ENCODE measurements at regions not wholly inside any gene's neighbourhood (a gene's known extent, or its start where the extent isn't known, plus 50 kb on each side); places are given as distances from the start of the nearest gene placed in this dataset.

DNA sequence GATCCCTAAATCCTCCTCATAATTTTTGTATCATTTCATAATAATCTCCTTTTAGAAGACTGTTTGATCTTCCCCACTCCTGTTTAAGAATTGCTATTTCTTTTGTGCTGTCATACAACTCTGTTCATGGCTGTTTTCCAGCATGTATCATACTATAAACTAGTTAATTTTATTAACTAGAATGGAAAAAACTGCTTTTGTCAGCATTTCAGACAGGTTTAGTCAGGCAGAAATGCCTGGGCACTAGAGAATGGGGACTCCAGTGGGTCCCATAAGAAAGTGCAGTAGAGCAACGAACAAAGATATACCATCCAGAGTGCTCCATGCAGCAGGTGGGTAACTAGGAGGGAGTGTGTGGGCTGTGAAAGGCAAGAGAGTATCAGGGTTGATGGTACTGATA is 523.9 kb downstream of the PLOD2 start:
- no peak overlapping the region for H4K8ac ChIP-seq (ENCODE audit: low read length)
- H4K91ac ChIP-seq (ENCODE audit: low read length), result no peak overlapping the region
- 86% methylated on average over 1 of the region's 1 CpG for WGBS
- no peak for DNase-seq
- H3K4me1 ChIP-seq (ENCODE audit: control insufficient read depth, insufficient read depth, low read depth, low read length), result no peaks in the 10 kb centered on the region
- H2AK5ac ChIP-seq (ENCODE audit: low read length, severe bottlenecking), result no peak overlapping the region
- H3K4ac ChIP-seq (ENCODE audit: low read depth in 1 of 2, low read length in 2 of 2), result no peak overlapping the region
- H3K23ac ChIP-seq (ENCODE audit: low read length in 2 of 2), result no peak overlapping the region
- no peaks in the 10 kb centered on the region for H3K36me3 ChIP-seq (ENCODE audit: control insufficient read depth in 1 of 2, insufficient read depth in 2 of 2, low read depth in 1 of 2, low read length in 2 of 2)
- no peak overlapping the region for H2BK5ac ChIP-seq (ENCODE audit: low read depth, low read length, poor library complexity, severe bottlenecking)
- no peak overlapping the region for H2BK15ac ChIP-seq (ENCODE audit: low read depth, poor library complexity, severe bottlenecking)
- no peak overlapping the region for H3K14ac ChIP-seq (ENCODE audit: low read length in 2 of 2)
- no peaks in the 10 kb centered on the region for H3K79me1 ChIP-seq (replicated peaks; ENCODE audit: low read length, poor library complexity, severe bottlenecking)
- no peak overlapping the region for H2BK12ac ChIP-seq (ENCODE audit: low read length in 2 of 2)
- no peak overlapping the region for H3K9ac ChIP-seq (ENCODE audit: low read length)
- no peak overlapping the region for H3K4me3 ChIP-seq (ENCODE audit: insufficient read depth in 1 of 2, low read depth in 1 of 2, low read length in 2 of 2)
- no peak overlapping the region for H3K18ac ChIP-seq (ENCODE audit: low read depth in 1 of 2, low read length in 2 of 2)
- no peaks in the 10 kb centered on the region for H3K27me3 ChIP-seq (ENCODE audit: control insufficient read depth in 1 of 2, insufficient read depth in 1 of 2, low read length in 2 of 2)
- H3K27ac ChIP-seq (ENCODE audit: low read length, poor library complexity, severe bottlenecking), result no peak overlapping the region
- no peak overlapping the region for H2BK120ac ChIP-seq (ENCODE audit: low read depth, low read length)
- H2AFZ ChIP-seq (ENCODE audit: low read depth, low read length), result no peak overlapping the region
- H3K4me2 ChIP-seq (ENCODE audit: low read length, poor library complexity, severe bottlenecking), result no peak overlapping the region
- H3K9me3 ChIP-seq (ENCODE audit: control insufficient read depth, low read length), result peaks cover 27% of the 10 kb centered on the region

DNA sequence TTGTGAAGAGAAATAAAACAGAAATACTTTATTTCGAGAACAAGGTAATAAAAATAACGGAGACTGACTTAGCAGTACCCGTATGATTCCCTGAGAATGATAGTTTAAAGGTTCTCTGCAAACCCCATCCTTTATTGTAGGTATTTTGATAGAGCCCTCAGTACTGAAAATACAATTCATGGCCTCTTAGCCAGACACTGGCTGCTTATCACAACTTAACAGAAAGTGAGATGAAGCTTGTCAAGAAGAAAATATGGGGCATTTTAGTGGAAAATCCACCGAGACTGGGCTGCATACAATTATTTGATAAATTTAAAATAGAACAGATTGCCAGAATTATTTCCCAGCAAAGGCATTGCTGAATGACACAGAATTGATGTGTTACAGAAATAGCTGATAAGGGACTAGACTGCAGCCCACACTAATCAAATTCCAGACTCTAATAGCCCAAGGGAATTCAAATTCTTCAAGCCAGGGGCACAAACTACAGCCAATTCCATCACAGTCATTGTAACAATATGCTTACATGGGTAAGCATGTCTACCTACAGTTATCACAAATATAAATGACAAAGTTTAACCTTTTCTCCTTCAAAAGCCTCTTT is 521.9 kb downstream of the PLOD2 start:
- Histone ChIP-seq H3K4ac (ENCODE audit: low read depth in 1 of 2, low read length in 2 of 2) (no peak overlapping the region), H3K36me3 (ENCODE audit: control insufficient read depth in 1 of 2, insufficient read depth in 2 of 2, low read depth in 1 of 2, low read length in 2 of 2) (no peaks in the 10 kb centered on the region), H3K23ac (ENCODE audit: low read length in 2 of 2) (no peak overlapping the region), H3K27ac (ENCODE audit: low read length, poor library complexity, severe bottlenecking) (no peak overlapping the region), H3K14ac (ENCODE audit: low read length in 2 of 2) (no peak overlapping the region), H2AK5ac (ENCODE audit: low read length, severe bottlenecking) (no peak overlapping the region), H2BK120ac (ENCODE audit: low read depth, low read length) (no peak overlapping the region), H3K18ac (ENCODE audit: low read depth in 1 of 2, low read length in 2 of 2) (no peak overlapping the region), H4K8ac (ENCODE audit: low read length) (no peak overlapping the region), H3K4me3 (ENCODE audit: insufficient read depth in 1 of 2, low read depth in 1 of 2, low read length in 2 of 2) (no peak overlapping the region), H2BK12ac (ENCODE audit: low read length in 2 of 2) (no peak overlapping the region), H3K4me1 (ENCODE audit: control insufficient read depth, insufficient read depth, low read depth, low read length) (no peaks in the 10 kb centered on the region), H3K4me2 (ENCODE audit: low read length, poor library complexity, severe bottlenecking) (no peak overlapping the region), H3K27me3 (ENCODE audit: control insufficient read depth in 1 of 2, insufficient read depth in 1 of 2, low read length in 2 of 2) (no peaks in the 10 kb centered on the region), H3K9me3 (ENCODE audit: control insufficient read depth, low read length) (peaks cover 12% of the 10 kb centered on the region), H4K91ac (ENCODE audit: low read length) (no peak overlapping the region), H2BK15ac (ENCODE audit: low read depth, poor library complexity, severe bottlenecking) (no peak overlapping the region), H2BK5ac (ENCODE audit: low read depth, low read length, poor library complexity, severe bottlenecking) (no peak overlapping the region), H2AFZ (ENCODE audit: low read depth, low read length) (no peak overlapping the region), H3K9ac (ENCODE audit: low read length) (no peak overlapping the region), H3K79me1 (replicated peaks; ENCODE audit: low read length, poor library complexity, severe bottlenecking) (no peaks in the 10 kb centered on the region)
- no peak for DNase-seq
- 100% methylated on average over 3 of the region's 4 CpGs for WGBS

GRCh38 chr3:145639875-145640274 is 521.1 kb downstream of the PLOD2 start:
- Histone ChIP-seq H4K91ac (ENCODE audit: low read length) (no peak overlapping the region), H3K27ac (ENCODE audit: low read length, poor library complexity, severe bottlenecking) (no peak overlapping the region), H3K4me3 (ENCODE audit: insufficient read depth in 1 of 2, low read depth in 1 of 2, low read length in 2 of 2) (no peak overlapping the region), H3K23ac (ENCODE audit: low read length in 2 of 2) (no peak overlapping the region), H2BK15ac (ENCODE audit: low read depth, poor library complexity, severe bottlenecking) (no peak overlapping the region), H4K8ac (ENCODE audit: low read length) (no peak overlapping the region), H3K9me3 (ENCODE audit: control insufficient read depth, low read length) (peaks cover 12% of the 10 kb centered on the region), H3K18ac (ENCODE audit: low read depth in 1 of 2, low read length in 2 of 2) (no peak overlapping the region), H3K14ac (ENCODE audit: low read length in 2 of 2) (no peak overlapping the region), H3K9ac (ENCODE audit: low read length) (no peak overlapping the region), H3K36me3 (ENCODE audit: control insufficient read depth in 1 of 2, insufficient read depth in 2 of 2, low read depth in 1 of 2, low read length in 2 of 2) (no peaks in the 10 kb centered on the region), H2BK5ac (ENCODE audit: low read depth, low read length, poor library complexity, severe bottlenecking) (no peak overlapping the region), H3K27me3 (ENCODE audit: control insufficient read depth in 1 of 2, insufficient read depth in 1 of 2, low read length in 2 of 2) (no peaks in the 10 kb centered on the region), H2BK12ac (ENCODE audit: low read length in 2 of 2) (no peak overlapping the region), H2BK120ac (ENCODE audit: low read depth, low read length) (no peak overlapping the region), H3K4me1 (ENCODE audit: control insufficient read depth, insufficient read depth, low read depth, low read length) (no peaks in the 10 kb centered on the region), H3K4me2 (ENCODE audit: low read length, poor library complexity, severe bottlenecking) (no peak overlapping the region), H2AFZ (ENCODE audit: low read depth, low read length) (no peak overlapping the region), H3K4ac (ENCODE audit: low read depth in 1 of 2, low read length in 2 of 2) (no peak overlapping the region), H2AK5ac (ENCODE audit: low read length, severe bottlenecking) (no peak overlapping the region), H3K79me1 (replicated peaks; ENCODE audit: low read length, poor library complexity, severe bottlenecking) (no peaks in the 10 kb centered on the region)
- DNase-seq, result no peak
- WGBS, result 98% methylated on average over 3 of the region's 3 CpGs

- no peaks in the 10 kb centered on the region for H3K79me1 ChIP-seq (replicated peaks; ENCODE audit: low read length, poor library complexity, severe bottlenecking)
- no peak overlapping the region for H4K91ac ChIP-seq (ENCODE audit: low read length)
- H3K27ac ChIP-seq (ENCODE audit: low read length, poor library complexity, severe bottlenecking), result no peak overlapping the region
- no peak overlapping the region for H2BK120ac ChIP-seq (ENCODE audit: low read depth, low read length)
- H3K9me3 ChIP-seq (ENCODE audit: control insufficient read depth, low read length), result peaks cover 9% of the 10 kb centered on the region
- H3K9ac ChIP-seq (ENCODE audit: low read length), result no peak overlapping the region
- H3K18ac ChIP-seq (ENCODE audit: low read depth in 1 of 2, low read length in 2 of 2), result no peak overlapping the region
- no peak overlapping the region for H2AFZ ChIP-seq (ENCODE audit: low read depth, low read length)
- H3K4me3 ChIP-seq (ENCODE audit: insufficient read depth in 1 of 2, low read depth in 1 of 2, low read length in 2 of 2), result no peak overlapping the region
- no peak overlapping the region for H2BK15ac ChIP-seq (ENCODE audit: low read depth, poor library complexity, severe bottlenecking)
- H3K14ac ChIP-seq (ENCODE audit: low read length in 2 of 2), result no peak overlapping the region
- no peak overlapping the region for H4K8ac ChIP-seq (ENCODE audit: low read length)
- H3K4ac ChIP-seq (ENCODE audit: low read depth in 1 of 2, low read length in 2 of 2), result no peak overlapping the region
- H3K4me1 ChIP-seq (ENCODE audit: control insufficient read depth, insufficient read depth, low read depth, low read length), result no peaks in the 10 kb centered on the region
- no peaks in the 10 kb centered on the region for H3K27me3 ChIP-seq (ENCODE audit: control insufficient read depth in 1 of 2, insufficient read depth in 1 of 2, low read length in 2 of 2)
- H2BK12ac ChIP-seq (ENCODE audit: low read length in 2 of 2), result no peak overlapping the region
- H3K23ac ChIP-seq (ENCODE audit: low read length in 2 of 2), result no peak overlapping the region
- H3K4me2 ChIP-seq (ENCODE audit: low read length, poor library complexity, severe bottlenecking), result no peak overlapping the region
- H2AK5ac ChIP-seq (ENCODE audit: low read length, severe bottlenecking), result no peak overlapping the region
- no peak overlapping the region for H2BK5ac ChIP-seq (ENCODE audit: low read depth, low read length, poor library complexity, severe bottlenecking)
- DNase-seq, result no peak
- no peaks in the 10 kb centered on the region for H3K36me3 ChIP-seq (ENCODE audit: control insufficient read depth in 1 of 2, insufficient read depth in 2 of 2, low read depth in 1 of 2, low read length in 2 of 2)
These were observed 512.6 kb downstream of the PLOD2 start for GRCh38 chr3:145648396-145648795.
